ENCODE measurements at regions not wholly inside any gene's neighbourhood (a gene's known extent, or its start where the extent isn't known, plus 50 kb on each side); places are given as distances from the start of the nearest gene placed in this dataset.

- TF ChIP-seq, protein P1, sequence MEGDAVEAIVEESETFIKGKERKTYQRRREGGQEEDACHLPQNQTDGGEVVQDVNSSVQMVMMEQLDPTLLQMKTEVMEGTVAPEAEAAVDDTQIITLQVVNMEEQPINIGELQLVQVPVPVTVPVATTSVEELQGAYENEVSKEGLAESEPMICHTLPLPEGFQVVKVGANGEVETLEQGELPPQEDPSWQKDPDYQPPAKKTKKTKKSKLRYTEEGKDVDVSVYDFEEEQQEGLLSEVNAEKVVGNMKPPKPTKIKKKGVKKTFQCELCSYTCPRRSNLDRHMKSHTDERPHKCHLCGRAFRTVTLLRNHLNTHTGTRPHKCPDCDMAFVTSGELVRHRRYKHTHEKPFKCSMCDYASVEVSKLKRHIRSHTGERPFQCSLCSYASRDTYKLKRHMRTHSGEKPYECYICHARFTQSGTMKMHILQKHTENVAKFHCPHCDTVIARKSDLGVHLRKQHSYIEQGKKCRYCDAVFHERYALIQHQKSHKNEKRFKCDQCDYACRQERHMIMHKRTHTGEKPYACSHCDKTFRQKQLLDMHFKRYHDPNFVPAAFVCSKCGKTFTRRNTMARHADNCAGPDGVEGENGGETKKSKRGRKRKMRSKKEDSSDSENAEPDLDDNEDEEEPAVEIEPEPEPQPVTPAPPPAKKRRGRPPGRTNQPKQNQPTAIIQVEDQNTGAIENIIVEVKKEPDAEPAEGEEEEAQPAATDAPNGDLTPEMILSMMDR (IDR thresholded peaks at IDR 0.05) = no peak
- TF ChIP-seq POLR2A (IDR thresholded peaks at IDR 0.05) (no peak), EP300 (IDR thresholded peaks at IDR 0.05) (no peak), POLR2AphosphoS5 (IDR thresholded peaks at IDR 0.05) (no peak)
- no peak for ATAC-seq (ENCODE audit: low FRiP score in 2 of 2)
- Histone ChIP-seq H3K4me1 (no peaks in the 10 kb centered on the region), H3K27ac (no peak overlapping the region), H3K27me3 (no peaks in the 10 kb centered on the region), H3K9me3 (no peaks in the 10 kb centered on the region), H3K36me3 (no peaks in the 10 kb centered on the region), H3K4me3 (no peak overlapping the region)
- DNase-seq = no peak
- 51 to 58% methylated on average over 3 of the region's 3 CpGs for WGBS, 2 donors
Observed at GRCh38 chr11:92636543-92637188, 332.8 kb upstream of the MTNR1B start.

- ATAC-seq (ENCODE audit: low FRiP score in 2 of 2) (no peak), DNase-seq (no peak)
- no peaks in the 10 kb centered on the region for H3K4me1 ChIP-seq
- H3K4me3 ChIP-seq = no peak overlapping the region
- H3K27me3 ChIP-seq = no peaks in the 10 kb centered on the region
- no peak overlapping the region for H3K27ac ChIP-seq
- H3K9me3 ChIP-seq = no peaks in the 10 kb centered on the region
- TF ChIP-seq EP300 (IDR thresholded peaks at IDR 0.05) (no peak), POLR2A (IDR thresholded peaks at IDR 0.05) (no peak), POLR2AphosphoS5 (IDR thresholded peaks at IDR 0.05) (no peak)
- TF ChIP-seq, protein P1 (IDR thresholded peaks at IDR 0.05) = no peak
- no peaks in the 10 kb centered on the region for H3K36me3 ChIP-seq
- WGBS, 2 donors = 81 to 84% methylated on average over 3 of the region's 3 CpGs
Observed at GRCh38 chr11:92638678-92639077, 330.8 kb upstream of the MTNR1B start.

DNA sequence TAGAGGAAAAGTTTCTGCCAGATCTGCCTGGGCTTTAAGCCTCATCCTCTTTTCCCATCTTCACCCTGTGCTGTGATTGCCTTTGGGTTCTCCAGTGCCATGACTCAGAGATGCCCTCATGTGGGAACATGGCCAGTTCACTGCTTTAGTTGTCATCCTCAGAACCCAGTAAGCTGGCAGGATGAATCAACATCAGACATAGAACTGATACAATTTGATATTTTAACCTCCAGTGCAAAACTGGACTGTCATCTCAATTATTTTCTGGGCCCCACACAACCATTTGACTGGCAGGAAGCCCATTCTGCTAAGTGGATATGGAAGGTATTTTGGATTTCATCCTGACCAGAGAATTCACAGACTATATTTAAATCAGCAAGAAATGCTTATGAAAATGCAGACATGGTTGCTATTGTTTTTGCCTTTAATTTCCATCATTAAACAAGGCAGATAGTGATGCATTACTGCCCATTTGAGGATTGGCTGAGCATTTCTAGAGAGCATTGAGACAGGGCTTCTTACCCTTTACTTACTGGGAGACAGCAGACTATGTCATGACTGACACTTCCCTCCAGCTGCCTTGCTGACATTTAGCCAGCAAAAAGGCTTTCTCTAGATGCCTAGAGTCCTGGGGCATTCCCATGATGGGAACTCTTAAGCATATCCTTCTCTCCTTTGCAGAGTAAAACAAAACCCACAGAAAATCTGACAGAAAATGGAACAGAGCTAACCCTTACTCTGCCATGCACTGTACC is 327.1 kb upstream of the MTNR1B start:
- Histone ChIP-seq H3K27me3 (no peaks in the 10 kb centered on the region), H3K36me3 (no peaks in the 10 kb centered on the region), H3K4me1 (no peaks in the 10 kb centered on the region), H3K27ac (no peak overlapping the region), H3K9me3 (no peaks in the 10 kb centered on the region), H3K4me3 (no peak overlapping the region)
- DNase-seq (no peak), ATAC-seq (ENCODE audit: low FRiP score in 2 of 2) (no peak)
- TF ChIP-seq EP300 (IDR thresholded peaks at IDR 0.05) (no peak), POLR2A (IDR thresholded peaks at IDR 0.05) (no peak), POLR2AphosphoS5 (IDR thresholded peaks at IDR 0.05) (no peak)
- TF ChIP-seq, protein P1 (IDR thresholded peaks at IDR 0.05) = no peak

- no peak overlapping the region for H3K4me3 ChIP-seq
- no peaks in the 10 kb centered on the region for H3K36me3 ChIP-seq
- H3K4me1 ChIP-seq = no peaks in the 10 kb centered on the region
- DNase-seq (peak in 1 of 2 donors; percentile 41), ATAC-seq (ENCODE audit: low FRiP score in 2 of 2) (no peak)
- no peaks in the 10 kb centered on the region for H3K27me3 ChIP-seq
- 78 to 80% methylated on average over 1 to 2 of the region's 2 CpGs for WGBS, 2 donors
- TF ChIP-seq POLR2A (IDR thresholded peaks at IDR 0.05) (no peak), POLR2AphosphoS5 (IDR thresholded peaks at IDR 0.05) (no peak), EP300 (IDR thresholded peaks at IDR 0.05) (no peak)
- TF ChIP-seq, protein P1 (IDR thresholded peaks at IDR 0.05) = no peak
- H3K9me3 ChIP-seq = no peaks in the 10 kb centered on the region
- no peak overlapping the region for H3K27ac ChIP-seq
Observed at GRCh38 chr11:92643827-92644226, 325.6 kb upstream of the MTNR1B start.

Data from upper lobe of left lung (tissue), 6 donors.